ENCODE measurements at regions not wholly inside any gene's neighbourhood (a gene's known extent, or its start where the extent isn't known, plus 50 kb on each side); places are given as distances from the start of the nearest gene placed in this dataset.

DNA sequence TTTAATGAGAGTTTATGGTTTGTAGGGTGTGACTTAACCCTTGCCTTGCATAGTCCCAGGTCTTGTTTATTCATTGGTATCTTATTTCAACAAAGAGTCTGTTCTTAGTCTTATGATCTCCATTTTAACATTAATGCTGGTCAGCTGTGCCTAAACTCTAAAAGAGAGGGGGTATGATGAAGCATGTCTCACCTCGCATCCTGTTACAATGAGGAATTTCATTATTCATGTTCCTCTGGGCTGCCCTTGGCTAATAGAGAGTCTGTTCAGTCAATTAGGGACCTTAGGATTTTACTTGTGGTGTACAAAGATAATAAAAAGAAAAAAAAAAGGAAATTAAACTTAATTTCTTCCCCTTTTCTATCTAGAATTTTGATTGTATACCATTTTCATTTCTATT is 831.9 kb upstream of the CDH2 start:
- intact Hi-C loops (cut with DNase I): no loop called here
- FAIRE-seq (no peak), DNase-seq (no peak)
- Histone ChIP-seq H3K9me3 (ENCODE audit: control insufficient read depth in 2 of 3, insufficient read depth in 1 of 3, low read length in 3 of 3) (no peaks in the 10 kb centered on the region), H3K27ac (ENCODE audit: low read depth in 2 of 2, low read length in 2 of 2) (no peak overlapping the region), H3K9ac (ENCODE audit: low read length in 3 of 3) (no peak overlapping the region), H3K4me1 (ENCODE audit: control insufficient read depth in 2 of 3, insufficient read depth in 2 of 3, low read depth in 1 of 3, low read length in 3 of 3) (no peaks in the 10 kb centered on the region), H3K4me3 (ENCODE audit: low read length in 3 of 3) (no peak overlapping the region), H3K36me3 (ENCODE audit: control insufficient read depth in 2 of 3, insufficient read depth in 3 of 3, low read length in 3 of 3) (no peaks in the 10 kb centered on the region), H3K27me3 (ENCODE audit: control insufficient read depth, insufficient read depth, low read length) (no peaks in the 10 kb centered on the region)
- TF ChIP-seq, protein P1, sequence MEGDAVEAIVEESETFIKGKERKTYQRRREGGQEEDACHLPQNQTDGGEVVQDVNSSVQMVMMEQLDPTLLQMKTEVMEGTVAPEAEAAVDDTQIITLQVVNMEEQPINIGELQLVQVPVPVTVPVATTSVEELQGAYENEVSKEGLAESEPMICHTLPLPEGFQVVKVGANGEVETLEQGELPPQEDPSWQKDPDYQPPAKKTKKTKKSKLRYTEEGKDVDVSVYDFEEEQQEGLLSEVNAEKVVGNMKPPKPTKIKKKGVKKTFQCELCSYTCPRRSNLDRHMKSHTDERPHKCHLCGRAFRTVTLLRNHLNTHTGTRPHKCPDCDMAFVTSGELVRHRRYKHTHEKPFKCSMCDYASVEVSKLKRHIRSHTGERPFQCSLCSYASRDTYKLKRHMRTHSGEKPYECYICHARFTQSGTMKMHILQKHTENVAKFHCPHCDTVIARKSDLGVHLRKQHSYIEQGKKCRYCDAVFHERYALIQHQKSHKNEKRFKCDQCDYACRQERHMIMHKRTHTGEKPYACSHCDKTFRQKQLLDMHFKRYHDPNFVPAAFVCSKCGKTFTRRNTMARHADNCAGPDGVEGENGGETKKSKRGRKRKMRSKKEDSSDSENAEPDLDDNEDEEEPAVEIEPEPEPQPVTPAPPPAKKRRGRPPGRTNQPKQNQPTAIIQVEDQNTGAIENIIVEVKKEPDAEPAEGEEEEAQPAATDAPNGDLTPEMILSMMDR (IDR thresholded peaks at IDR 0.05; ENCODE audit: borderline replicate concordance, extremely low read depth, insufficient read depth): no peak

- FAIRE-seq: no peak
- H3K4me1 ChIP-seq (ENCODE audit: control insufficient read depth in 2 of 3, insufficient read depth in 2 of 3, low read depth in 1 of 3, low read length in 3 of 3): no peaks in the 10 kb centered on the region
- TF ChIP-seq, protein P1 (IDR thresholded peaks at IDR 0.05; ENCODE audit: borderline replicate concordance, extremely low read depth, insufficient read depth): no peak
- H3K9ac ChIP-seq (ENCODE audit: low read length in 3 of 3): no peak overlapping the region
- H3K4me3 ChIP-seq (ENCODE audit: low read length in 3 of 3): no peak overlapping the region
- H3K9me3 ChIP-seq (ENCODE audit: control insufficient read depth in 2 of 3, insufficient read depth in 1 of 3, low read length in 3 of 3): no peaks in the 10 kb centered on the region
- H3K27ac ChIP-seq (ENCODE audit: low read depth in 2 of 2, low read length in 2 of 2): no peak overlapping the region
- DNase-seq: no peak
- no peaks in the 10 kb centered on the region for H3K27me3 ChIP-seq (ENCODE audit: control insufficient read depth, insufficient read depth, low read length)
- no peaks in the 10 kb centered on the region for H3K36me3 ChIP-seq (ENCODE audit: control insufficient read depth in 2 of 3, insufficient read depth in 3 of 3, low read length in 3 of 3)
- intact Hi-C loops (cut with DNase I): no loop called here
These were observed 831.2 kb upstream of the CDH2 start for GRCh38 chr18:29007986-29008654.

DNA sequence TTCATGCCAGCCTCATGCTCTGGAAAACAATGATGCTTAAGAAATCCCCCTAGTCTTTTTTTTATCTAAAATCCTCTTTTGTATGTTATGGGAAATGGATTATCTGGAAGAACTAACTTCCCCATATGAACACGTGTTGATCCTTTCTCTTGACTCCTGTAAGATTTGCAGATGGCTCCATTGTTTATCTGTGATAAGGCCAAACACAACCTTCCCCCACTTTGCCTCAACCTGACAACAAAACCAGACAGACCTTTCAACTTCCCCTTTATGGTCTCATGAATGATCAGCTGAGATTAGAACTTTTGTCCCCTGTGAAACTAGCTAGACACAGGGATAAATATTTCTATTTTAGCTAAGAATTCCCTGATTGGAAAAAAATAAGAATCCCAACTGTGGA is 828.0 kb upstream of the CDH2 start:
- H3K9ac ChIP-seq (ENCODE audit: low read length in 3 of 3): no peak overlapping the region
- intact Hi-C loops (cut with DNase I): no loop called here
- FAIRE-seq: no peak
- H3K9me3 ChIP-seq (ENCODE audit: control insufficient read depth in 2 of 3, insufficient read depth in 1 of 3, low read length in 3 of 3): no peaks in the 10 kb centered on the region
- DNase-seq: no peak
- no peak overlapping the region for H3K4me3 ChIP-seq (ENCODE audit: low read length in 3 of 3)
- TF ChIP-seq, protein P1 (IDR thresholded peaks at IDR 0.05; ENCODE audit: borderline replicate concordance, extremely low read depth, insufficient read depth): no peak
- no peaks in the 10 kb centered on the region for H3K4me1 ChIP-seq (ENCODE audit: control insufficient read depth in 2 of 3, insufficient read depth in 2 of 3, low read depth in 1 of 3, low read length in 3 of 3)
- H3K27ac ChIP-seq (ENCODE audit: low read depth in 2 of 2, low read length in 2 of 2): no peak overlapping the region
- H3K27me3 ChIP-seq (ENCODE audit: control insufficient read depth, insufficient read depth, low read length): no peaks in the 10 kb centered on the region
- H3K36me3 ChIP-seq (ENCODE audit: control insufficient read depth in 2 of 3, insufficient read depth in 3 of 3, low read length in 3 of 3): no peaks in the 10 kb centered on the region

GRCh38 chr18:29003194-29003593 is 826.3 kb upstream of the CDH2 start:
- Histone ChIP-seq H3K9ac (ENCODE audit: low read length in 3 of 3) (no peak overlapping the region), H3K4me1 (ENCODE audit: control insufficient read depth in 2 of 3, insufficient read depth in 2 of 3, low read depth in 1 of 3, low read length in 3 of 3) (no peaks in the 10 kb centered on the region), H3K36me3 (ENCODE audit: control insufficient read depth in 2 of 3, insufficient read depth in 3 of 3, low read length in 3 of 3) (no peaks in the 10 kb centered on the region), H3K9me3 (ENCODE audit: control insufficient read depth in 2 of 3, insufficient read depth in 1 of 3, low read length in 3 of 3) (no peaks in the 10 kb centered on the region), H3K4me3 (ENCODE audit: low read length in 3 of 3) (no peak overlapping the region), H3K27ac (ENCODE audit: low read depth in 2 of 2, low read length in 2 of 2) (no peak overlapping the region), H3K27me3 (ENCODE audit: control insufficient read depth, insufficient read depth, low read length) (no peaks in the 10 kb centered on the region)
- FAIRE-seq: no peak
- peak in 2 of 5 donors; percentile 2 to 6 for DNase-seq
- intact Hi-C loops (cut with DNase I): no loop called here
- TF ChIP-seq, protein P1 (IDR thresholded peaks at IDR 0.05; ENCODE audit: borderline replicate concordance, extremely low read depth, insufficient read depth): no peak
